PC-3 (cell line): ENCODE measurements at regions not wholly inside any gene's neighbourhood (a gene's known extent, or its start where the extent isn't known, plus 50 kb on each side); places are given as distances from the start of the nearest gene placed in this dataset.
"Not testable (repeated sequence)": the region's sequence is repeated elsewhere in the genome, so short reads cannot be mapped to it uniquely, and the experiment has no call there.

Experiments used
- EZH2phosphoT487 ChIP-seq: fragments of 300-600 bp; sonication (generic); IDR thresholded peaks from 2 replicates; pipeline ENCODE4 v1.6.1; 2018; ENCODE audit warnings: mild to moderate bottlenecking, antibody characterized with exemption, low read length, borderline replicate concordance
- TF ChIP-seq, protein P1 (sequence below): fragments of 300-600 bp; sonication (generic); conservative IDR thresholded peaks from 2 replicates; pipeline ENCODE4 v1.5.1; 2017; ENCODE audit warnings: antibody characterized with exemption, low read depth, mild to moderate bottlenecking, low read length

DNA sequence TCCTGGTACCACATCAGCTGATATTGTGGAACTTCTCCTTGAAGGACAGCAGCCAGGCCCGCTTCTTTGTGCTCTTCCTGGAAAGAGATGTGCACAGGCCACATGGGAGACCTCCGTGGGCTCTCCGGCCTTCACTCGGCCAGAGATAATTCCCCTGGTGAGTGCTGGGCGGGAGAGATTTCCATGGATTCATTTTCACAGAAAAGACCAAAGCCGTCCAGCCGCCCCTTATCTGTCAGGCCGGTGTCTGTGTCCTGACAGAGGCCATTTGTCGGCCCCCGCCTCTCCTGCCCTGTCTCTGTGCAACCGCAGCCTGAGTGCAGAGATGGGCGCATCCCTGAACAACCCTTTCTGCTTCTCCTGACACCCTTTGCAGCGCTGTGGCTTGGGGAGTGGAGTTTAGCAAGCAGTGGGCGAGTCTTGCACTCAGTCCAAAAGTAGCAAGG lies 197.9 kb downstream of the BANP start:
- TF ChIP-seq EZH2phosphoT487, result not testable (repeated sequence)
- TF ChIP-seq, protein P1, sequence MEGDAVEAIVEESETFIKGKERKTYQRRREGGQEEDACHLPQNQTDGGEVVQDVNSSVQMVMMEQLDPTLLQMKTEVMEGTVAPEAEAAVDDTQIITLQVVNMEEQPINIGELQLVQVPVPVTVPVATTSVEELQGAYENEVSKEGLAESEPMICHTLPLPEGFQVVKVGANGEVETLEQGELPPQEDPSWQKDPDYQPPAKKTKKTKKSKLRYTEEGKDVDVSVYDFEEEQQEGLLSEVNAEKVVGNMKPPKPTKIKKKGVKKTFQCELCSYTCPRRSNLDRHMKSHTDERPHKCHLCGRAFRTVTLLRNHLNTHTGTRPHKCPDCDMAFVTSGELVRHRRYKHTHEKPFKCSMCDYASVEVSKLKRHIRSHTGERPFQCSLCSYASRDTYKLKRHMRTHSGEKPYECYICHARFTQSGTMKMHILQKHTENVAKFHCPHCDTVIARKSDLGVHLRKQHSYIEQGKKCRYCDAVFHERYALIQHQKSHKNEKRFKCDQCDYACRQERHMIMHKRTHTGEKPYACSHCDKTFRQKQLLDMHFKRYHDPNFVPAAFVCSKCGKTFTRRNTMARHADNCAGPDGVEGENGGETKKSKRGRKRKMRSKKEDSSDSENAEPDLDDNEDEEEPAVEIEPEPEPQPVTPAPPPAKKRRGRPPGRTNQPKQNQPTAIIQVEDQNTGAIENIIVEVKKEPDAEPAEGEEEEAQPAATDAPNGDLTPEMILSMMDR, result not testable (repeated sequence)
